ENCODE measurements at regions not wholly inside any gene's neighbourhood (a gene's known extent, or its start where the extent isn't known, plus 50 kb on each side); places are given as distances from the start of the nearest gene placed in this dataset.

DNA sequence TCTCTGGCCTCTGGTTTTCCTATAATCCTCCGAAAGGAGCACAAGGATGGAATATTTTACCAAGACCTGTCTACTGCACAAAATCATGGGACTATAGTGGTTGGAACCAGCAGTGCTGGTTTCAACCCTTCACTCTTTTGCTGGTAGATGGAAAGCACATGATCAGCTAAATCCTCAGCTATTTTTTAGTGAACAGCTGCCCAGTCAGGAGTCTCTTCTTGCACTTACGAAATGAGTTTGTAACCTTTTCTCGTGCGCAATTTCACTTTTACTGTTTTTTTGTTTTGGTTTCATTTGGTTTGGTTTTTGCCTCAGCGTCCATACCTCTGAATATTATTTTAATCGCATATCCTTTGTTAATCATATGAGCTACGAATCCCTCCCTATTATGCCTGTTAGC lies 418.5 kb upstream of the CPEB2 start:
- no peak for FAIRE-seq

DNA sequence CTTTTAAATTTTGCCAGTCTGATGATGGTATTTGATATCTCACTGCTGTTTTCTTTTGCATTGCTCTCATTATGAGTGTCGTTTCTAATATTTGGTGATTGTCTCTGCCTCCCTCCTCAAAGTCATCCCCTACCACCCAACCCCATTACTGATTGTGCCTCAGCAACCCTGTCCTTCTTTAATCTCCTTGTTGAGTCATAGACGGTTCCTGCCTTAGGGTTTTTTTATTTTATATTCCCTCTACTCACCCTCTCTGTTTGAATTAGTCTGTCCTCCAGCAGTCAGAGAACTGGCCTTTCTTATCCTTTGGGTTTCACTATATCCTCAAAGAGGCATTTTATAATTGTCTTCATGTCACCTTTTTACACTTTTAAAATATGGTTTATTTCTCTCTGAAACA lies 409.3 kb upstream of the CPEB2 start:
- FAIRE-seq, result no peak

DNA sequence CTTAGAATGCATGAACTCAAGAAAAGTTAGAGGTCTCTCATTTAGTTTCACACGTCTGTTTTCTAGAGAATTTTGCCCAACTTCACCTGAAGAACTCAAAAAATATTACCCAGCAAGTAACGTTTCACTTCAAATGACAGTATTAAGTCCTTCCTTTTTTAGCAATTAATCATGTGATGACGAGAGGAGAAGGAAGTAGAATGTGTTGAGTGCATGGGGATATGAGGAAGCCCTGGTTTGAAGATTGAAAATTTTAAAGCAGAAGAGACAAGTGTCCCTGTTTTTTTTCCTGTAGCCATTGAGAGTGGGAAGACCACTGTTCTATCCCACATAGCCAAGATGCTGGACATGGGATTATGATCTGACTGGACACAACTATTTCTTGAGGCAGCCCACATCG lies 406.3 kb upstream of the CPEB2 start:
- FAIRE-seq, result no peak

DNA sequence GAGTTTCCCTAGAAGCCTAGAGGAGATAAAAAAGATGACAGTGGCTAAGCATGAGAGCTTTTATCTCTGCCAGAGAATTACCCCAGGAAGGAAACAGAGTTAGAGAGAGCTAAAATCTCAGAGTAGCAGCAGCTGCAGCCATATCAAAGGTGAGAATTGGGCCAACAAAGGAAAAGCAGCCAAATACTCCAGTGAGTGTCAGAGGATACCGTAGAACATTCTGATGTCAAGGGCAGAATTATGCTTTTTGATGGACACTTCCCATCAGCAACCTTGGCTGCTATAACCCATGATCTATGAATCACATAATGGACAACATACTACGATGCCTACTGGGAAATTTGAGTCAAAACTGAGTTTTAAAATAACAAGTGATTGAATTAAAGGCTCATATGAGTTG lies 405.8 kb upstream of the CPEB2 start:
- no peak for FAIRE-seq

DNA sequence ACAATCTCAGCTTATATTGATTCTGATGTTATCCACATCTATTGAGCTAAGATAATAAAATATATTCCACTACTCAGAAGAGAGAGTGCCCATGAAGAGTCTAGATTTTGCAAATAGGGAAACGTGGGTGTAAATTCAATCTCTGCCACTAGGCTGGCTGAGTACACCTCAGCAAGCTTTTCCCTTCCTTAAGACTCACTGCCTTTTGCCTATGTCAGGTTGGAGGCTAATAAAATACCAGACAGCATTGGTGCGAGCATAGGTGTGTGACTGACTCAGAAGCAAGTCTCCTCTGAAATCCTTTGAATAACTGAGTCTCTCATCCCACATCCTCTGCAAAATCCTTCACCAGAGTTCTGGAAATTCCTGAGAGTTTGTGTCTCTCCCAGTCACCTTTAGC lies 405.4 kb upstream of the CPEB2 start:
- no peak for FAIRE-seq

DNA sequence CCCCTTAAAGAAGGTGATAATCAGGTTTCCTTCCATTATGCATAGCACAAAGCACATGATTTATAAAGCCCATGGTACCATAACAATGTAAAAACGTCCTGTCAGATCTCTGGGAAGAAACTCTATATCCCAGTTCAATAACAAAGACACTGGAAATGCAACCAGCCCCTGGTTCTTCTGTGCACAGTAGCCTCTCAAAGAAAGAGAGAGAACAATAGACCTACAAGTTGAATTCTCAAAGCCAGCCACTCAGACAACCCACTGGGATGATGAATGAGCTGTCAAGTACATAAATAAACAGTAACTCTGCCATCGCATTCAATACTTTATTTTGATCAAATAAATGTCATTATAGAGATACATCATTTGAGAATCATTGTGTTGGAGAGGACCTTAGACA lies 400.1 kb upstream of the CPEB2 start:
- FAIRE-seq, result no peak

DNA sequence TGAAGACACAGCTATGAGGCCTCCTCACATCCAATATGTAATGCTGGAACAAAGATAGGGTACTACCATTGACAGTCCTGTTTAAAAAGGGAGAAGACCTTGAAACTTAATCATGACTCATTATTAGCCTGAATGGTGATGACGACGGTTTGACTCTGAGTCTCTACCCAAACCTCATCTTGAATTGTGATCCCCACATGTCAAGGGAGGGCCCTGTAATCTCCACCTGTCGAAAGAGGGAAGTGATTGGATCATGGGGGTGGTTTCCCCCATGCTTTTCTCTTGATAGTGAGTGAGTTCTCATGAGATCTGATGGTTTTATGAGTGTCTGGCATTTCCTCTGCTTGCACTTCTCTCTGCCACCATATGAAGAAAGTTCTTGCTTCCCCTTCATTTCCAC lies 395.3 kb upstream of the CPEB2 start:
- FAIRE-seq, result no peak

DNA sequence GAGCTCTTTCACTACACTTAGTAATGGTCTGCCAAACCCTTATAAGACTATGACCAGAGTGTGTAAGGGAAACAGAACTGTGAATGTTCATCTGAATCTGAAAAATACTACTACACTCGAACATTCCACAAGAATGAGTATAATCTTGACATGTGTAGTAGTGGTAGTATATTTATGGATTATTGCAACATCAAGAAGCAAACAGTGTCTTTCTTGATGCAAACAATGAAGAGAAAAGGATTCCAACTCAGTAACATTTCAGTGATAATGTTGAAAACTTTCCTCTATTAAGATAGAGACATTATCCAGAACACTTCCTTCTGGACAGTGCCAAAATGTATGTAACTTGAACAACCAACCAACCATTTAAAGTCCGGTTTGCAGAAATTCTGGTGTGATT lies 394.7 kb upstream of the CPEB2 start:
- FAIRE-seq, result no peak

DNA sequence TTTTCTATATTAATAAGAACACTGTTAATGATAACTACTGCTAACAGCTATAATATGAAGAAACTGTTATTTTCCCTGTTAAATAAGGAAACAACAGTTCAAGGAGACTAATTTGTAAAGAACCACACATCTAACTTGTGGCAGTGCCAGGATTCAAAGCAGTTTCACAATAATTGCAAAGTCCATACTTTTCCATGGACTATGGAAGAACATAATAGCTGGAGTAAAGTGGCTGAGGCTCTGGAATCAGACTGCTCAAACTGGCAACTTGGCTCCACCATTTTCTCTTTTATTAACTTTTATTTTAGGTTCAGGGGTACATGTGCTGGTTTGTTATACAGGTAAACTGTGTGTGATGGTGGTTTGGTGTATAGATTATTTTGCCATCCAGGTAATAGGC lies 393.7 kb upstream of the CPEB2 start:
- FAIRE-seq, result no peak

DNA sequence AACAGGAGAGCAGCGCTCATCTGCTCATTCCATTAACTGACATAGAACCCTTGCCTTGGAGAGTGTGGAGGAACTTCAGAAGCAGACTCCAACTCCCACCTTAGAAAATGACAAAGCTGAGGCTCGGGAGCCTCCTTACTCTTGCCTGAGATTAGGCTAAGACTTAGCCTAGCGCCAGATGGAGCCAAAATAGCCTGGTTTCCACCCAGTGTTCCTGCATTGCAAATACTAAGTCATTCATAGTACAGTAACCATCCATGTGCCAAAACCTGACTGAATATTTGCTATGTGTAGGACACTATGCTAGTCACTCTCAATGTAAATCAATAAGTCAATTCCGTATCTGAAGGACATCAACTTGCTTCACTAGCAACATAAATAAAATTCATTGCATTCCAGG lies 387.4 kb upstream of the CPEB2 start:
- FAIRE-seq, result no peak

DNA sequence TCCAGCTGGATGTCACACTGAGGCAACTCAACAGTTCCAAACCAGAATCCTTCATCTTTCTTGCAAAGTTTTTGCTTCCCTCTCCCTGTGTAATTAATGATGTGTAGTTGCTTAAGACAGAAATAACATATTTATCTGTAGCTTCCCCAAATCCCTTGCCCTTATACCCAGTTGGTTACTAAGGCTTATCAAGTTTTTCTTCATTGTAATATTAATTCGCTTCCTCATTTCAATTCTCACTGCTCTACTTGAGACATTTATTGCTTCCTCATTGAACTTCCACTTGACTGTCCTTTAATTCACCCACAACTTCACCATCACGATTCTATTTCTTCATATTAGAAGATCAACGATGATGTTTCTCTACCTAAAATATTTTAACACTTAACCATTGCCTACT lies 386.6 kb upstream of the CPEB2 start:
- FAIRE-seq, result no peak

DNA sequence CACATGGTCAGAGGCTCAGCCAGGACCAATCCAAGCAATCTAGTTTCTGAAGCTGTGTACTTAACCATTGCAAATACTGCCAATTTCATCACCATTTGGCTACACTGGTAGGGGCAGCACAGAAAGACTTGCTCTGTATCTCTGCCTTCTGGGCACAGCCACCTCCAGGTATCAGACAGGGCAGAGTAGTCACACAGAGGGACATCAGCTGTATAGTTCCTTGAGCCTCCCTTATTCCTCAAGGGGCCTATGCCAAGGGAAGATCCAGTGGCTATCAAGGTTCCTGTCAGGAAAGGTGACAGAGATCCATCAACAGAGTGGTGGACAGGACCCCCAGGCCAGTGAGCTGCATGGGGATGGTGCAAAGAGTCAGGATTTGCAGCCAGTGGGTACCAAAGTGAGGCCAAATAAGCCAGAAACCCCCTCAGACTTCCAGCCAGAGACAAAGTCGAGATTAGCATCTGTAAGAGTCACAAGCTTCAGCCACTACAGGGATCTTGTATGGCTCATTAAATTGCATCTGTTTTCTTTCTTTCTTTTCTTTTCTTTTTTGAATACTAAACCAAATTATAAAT lies 381.6 kb upstream of the CPEB2 start:
- FAIRE-seq, result no peak

DNA sequence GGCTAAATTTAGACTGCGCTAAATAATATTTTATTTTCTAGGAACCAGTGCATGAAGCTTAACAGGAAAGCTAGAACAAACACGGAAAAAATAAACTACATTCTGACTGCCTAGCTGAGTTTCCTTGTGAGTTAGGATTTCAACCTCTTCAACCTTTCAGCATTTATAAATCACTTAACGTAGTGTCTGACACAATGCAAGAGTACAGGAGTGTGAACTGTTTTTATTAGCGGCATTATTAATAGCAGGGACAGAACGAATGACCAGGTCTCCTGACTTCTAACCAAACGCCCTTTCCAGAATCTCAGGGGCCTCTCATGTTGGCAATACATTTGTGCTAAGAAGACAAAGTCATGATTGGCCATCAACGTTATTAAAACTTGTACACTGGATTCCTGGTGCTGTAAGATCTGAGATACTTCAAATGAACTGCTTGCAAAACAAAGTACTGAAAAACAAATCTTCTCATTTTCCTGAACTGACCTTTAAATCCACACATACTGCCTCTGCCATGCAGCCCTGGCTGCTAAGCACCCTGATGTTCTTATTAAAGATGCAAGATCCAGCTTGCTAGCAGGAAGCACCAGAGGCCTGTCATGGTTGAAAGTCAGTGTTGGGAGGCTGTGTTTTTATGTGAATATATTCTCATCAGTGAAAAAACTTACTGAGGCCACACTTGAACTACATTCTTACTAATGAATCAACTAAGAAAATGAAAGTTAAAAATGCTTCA lies 380.4 kb upstream of the CPEB2 start:
- FAIRE-seq, result no peak

DNA sequence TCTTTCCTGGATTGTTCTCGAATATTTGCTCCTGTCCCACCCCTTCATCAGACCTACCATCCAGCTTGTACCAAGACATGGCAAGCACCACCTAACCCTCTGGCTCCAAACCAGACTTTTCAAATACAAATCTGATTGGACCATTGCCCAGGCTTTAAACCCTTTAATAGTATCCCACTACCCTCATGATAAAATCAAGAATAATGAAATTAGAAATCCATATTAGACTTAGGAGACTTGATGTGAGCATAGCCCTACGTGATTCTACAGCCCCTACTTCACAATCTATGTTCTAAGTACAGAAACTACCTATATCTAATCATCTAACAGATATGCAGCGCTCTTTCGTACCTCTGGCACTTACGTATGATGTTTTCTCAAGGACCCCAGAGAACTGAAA lies 375.2 kb upstream of the CPEB2 start:
- FAIRE-seq, result no peak

DNA sequence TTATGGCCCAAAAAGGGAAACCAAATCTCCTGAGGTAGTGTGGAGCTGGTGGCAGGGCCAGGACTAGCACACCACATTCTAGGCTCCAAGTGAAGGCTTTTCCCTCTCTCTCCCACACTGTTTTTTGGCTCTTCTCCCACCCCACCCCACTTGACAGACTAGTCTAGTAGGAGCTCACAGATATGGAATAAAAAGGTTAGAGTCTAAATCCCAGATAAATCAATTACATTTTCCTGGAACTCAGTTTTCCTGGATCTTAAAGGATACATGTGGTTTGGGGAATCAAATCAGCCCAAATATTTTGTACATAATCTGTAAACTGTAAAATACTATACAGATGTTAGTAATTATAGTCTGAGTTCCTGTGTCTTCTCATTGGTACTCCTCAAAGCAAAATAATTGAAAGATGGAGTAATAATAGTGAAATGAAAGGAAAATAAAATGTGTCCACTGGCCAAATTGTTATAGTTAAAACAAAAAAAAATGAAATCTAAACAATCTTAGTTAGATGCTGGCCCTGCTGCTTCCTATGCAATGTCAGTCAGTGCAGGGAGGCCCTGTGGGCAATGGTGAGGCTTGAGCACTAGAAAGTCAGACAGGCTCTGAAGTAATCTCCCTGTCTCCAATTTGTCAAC lies 370.4 kb upstream of the CPEB2 start:
- peak; percentile 90 for FAIRE-seq

DNA sequence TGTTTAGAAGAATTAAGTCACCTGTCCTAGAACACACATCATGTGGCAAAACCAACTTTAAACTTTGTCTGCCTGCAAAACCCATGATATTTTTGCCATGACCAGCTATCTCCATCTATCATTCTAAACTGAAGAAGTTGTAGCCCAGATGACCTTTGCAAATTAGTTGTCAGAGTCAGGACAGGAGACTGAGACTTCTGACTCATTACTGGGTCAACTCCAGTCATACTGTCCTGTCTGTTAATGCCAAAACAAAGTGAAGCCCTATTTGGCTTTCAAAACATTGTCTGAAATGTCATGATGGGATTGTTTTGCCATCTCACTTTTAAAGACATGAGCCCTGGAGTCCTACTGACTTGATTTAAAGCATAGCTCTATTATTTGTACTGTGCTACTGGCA lies 365.7 kb upstream of the CPEB2 start:
- no peak for FAIRE-seq

DNA sequence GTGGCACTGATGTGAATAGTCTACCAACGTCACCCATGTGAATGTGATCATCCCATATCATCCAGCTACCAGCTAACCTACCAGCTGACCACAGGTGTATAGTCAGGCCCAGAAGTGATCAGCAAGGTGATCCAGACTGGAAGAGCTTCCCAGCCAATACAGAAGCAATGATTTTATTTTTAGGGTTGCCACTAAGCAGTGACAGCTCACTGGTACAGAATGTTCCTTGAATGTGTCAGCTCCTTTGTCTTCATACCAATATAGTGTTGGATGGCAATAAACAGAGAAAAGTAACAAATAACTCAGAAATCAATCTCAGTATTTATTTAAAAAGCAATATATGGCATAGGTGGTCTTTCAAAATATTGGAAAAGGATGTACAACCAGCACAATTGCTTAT lies 361.8 kb upstream of the CPEB2 start:
- no peak for FAIRE-seq

DNA sequence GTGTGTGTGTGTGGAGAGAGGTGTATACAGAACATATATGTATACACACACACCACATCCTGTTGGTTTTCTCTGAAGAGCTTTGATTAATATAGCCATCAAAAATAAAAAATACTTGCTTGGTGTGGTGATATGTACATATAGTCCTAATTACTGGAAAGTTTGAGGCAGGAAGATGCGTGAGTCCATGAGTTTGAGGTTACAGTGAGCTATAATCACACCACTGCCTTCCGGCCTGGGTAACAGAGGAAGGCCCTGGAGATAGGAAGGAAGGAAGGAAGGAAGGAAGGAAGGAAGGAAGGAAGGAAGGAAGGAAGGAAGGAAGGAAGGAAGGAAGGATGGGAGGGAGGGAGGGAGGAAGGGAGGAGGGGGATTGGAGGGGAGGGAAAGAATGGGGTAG lies 360.4 kb upstream of the CPEB2 start:
- no peak for FAIRE-seq

DNA sequence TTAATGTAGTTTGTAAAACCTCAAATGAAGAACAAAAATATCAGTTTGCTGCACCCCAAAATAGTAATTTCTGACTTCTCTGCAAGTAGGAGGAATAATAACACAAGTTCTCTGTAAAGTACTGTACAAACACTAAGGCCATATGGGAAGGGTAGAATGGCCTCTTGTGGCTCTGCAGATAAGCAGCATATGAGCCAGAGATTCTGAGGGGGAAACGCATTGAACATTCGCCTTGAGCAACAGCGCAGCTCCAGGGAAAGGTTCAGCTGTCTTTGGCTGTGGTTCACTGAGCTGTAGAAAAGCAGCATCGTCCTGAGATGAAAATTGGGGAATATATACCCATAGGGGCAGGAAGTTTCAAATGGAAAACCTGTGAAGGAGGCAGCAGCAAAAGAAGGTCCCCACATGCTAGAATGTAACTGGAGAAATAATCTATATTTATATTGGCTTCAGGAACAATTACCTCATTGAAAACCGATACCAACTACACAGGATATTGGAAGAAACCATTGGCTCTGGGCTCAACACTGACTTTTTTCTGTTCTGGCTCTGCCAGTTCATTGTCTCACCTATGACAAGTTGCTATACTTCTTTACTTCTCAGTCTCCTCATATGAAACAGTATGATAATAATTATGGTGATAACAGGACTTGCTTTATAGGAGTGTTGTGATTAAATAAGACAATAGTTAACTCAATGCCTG lies 357.6 kb upstream of the CPEB2 start:
- FAIRE-seq, result no peak

DNA sequence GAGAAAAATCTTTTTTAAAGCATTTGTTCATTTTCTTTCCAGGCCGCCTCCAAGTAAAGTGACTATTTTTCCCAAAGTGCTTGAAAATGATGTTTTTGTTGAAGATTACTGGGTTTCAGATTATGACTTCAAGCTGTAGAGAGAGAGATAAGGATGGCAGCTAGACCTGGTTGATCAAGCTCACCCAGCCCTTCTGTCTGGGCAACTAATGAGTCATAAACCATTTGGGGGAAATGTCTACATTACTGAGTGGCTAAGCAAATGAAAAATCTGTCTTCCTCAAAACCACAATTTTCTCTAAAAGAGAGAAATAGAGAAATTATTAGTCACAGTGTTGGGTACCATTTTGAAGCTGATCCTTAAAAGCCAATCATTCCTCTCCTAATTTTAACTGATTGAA lies 355.4 kb upstream of the CPEB2 start:
- no peak for FAIRE-seq

DNA sequence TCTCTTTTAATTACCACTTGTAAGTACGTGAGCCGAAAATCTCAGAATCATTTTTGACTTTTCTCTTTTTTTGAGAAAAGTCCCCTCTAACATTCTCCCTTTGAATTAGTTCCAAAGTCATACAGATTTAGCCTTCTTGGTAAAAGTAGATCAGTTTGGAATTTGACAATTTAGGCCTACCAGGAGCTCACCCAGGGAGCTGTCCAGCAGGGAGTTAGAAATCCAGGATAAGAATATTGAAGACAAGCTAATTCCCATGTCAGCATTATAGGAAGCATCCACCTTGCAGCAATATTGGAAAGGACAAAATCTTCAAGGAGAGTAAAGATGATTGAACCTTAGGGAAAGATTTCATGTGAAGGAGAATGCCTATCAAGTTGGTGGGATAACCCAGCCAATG lies 352.2 kb upstream of the CPEB2 start:
- no peak for FAIRE-seq

DNA sequence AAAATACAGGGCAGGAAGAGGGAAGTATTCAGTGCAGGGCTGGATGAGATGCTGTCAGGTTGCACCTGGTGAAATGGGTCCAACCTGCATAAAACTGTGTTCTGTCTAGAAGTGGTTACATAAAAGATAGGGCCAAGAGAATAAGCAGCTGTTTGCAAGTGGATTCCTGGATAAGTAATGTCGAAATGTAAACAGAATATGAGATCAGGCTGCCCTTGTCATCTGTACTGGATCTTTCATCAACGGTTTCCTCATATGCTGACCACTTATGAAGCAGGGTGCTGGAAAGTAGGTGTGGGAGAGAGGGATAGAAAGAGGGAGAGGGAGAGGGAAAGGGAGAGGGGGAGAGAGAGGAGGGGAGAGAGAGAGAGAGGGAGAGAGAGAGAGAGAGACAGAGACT lies 349.8 kb upstream of the CPEB2 start:
- no peak for FAIRE-seq

DNA sequence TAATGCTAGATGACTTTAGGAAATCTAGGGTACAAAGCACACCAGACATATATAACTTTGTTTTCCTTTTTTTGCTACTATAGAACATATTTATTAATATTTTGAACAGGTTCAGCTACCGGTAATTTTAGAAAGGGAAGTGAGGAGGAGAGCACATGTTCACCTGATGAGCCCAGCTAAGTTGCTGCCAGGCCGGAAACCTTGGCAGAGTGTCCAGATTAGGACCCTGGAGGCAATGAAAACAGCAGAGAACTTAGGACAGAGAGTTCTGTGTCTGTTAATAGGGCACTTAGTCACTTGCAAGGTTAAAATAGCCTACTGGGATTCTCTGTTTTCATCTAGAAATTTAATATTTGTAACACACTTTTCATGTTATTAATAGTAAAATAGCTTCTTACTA lies 348.9 kb upstream of the CPEB2 start:
- no peak for FAIRE-seq

DNA sequence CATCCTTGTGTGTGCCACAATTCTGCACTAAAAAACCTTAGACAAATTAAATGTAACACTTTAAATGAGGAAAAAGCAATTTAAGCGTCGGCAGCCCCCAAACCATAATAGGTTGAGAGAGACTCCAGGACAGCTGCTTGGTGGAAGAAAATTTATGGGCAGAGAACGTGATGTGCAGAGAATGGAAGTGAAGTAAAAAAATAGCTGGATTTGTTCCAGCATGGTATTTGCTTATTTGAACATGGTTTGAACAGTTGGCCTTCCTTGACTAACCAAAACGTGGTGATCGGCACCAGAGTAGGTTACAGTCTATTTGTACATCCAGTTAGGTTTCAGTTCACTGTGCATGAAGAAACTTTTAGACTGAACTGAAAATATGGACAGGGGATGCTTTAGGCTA lies 343.0 kb upstream of the CPEB2 start:
- FAIRE-seq, result no peak

Measured in endometrium (tissue), 2 donors.